Upper lobe of left lung (tissue), 6 donors: ENCODE measurements at regions not wholly inside any gene's neighbourhood (a gene's known extent, or its start where the extent isn't known, plus 50 kb on each side); places are given as distances from the start of the nearest gene placed in this dataset.

ENCODE experiments used
- ATAC-seq, 2 donors: fragments of 200-7000 bp; cut with Tn5 transposase; one replicate each; pipeline ENCODE4 v1.9.1; 2022; ENCODE audit warnings: mild to moderate bottlenecking in 2 of 2, moderate library complexity in 2 of 2; ENCODE audit not compliant: low FRiP score in 2 of 2
- DNase-seq, 2 donors: peaks; one replicate each; pipeline ENCODE4 v3.0.0-alpha.2; 2019 to 2020
- H3K27ac ChIP-seq, 4 donors: fragments of 200-600 bp; sonication (generic); one replicate each; pipeline ENCODE4 v1.5.1; 2016 to 2019
- H3K27me3 ChIP-seq, 4 donors: fragments of 200-600 bp; sonication (generic); one replicate each; pipeline ENCODE4 v1.5.1; 2017 to 2019
- H3K36me3 ChIP-seq, 4 donors: fragments of 200-600 bp; sonication (generic); one replicate each; pipeline ENCODE4 v1.5.1; 2016 to 2019
- H3K4me1 ChIP-seq, 4 donors: fragments of 200-600 bp; sonication (generic); one replicate each; pipeline ENCODE4 v1.5.1; 2018 to 2019
- H3K4me3 ChIP-seq, 4 donors: fragments of 200-600 bp; sonication (generic); one replicate each; pipeline ENCODE4 v1.5.1; 2017 to 2019; ENCODE audit warnings: mild to moderate bottlenecking in 2 of 4, moderate library complexity in 1 of 4
- H3K9me3 ChIP-seq, 4 donors: fragments of 200-600 bp; sonication (generic); one replicate each; pipeline ENCODE4 v1.5.1; 2018 to 2019
- EP300 ChIP-seq, 4 donors: sonication (generic); formaldehyde crosslinking; IDR thresholded peaks; one replicate each; pipeline ENCODE4 v1.5.1; 2017; ENCODE audit warnings: antibody characterized with exemption in 4 of 4, control low read depth in 2 of 4
- POLR2A ChIP-seq, 4 donors: fragments of 450-650 bp; IDR thresholded peaks; one replicate each; pipeline ENCODE4 v1.5.1; 2016 to 2017; ENCODE audit warnings: antibody characterized with exemption in 4 of 4, mild to moderate bottlenecking in 2 of 4
- POLR2AphosphoS5 ChIP-seq, 2 donors: sonication (generic); formaldehyde crosslinking; IDR thresholded peaks; one replicate each; pipeline ENCODE4 v1.5.1; 2017; ENCODE audit warnings: antibody characterized with exemption in 2 of 2
- WGBS, 2 donors: methylation state at CpG; one replicate each; pipeline ENCODE4 v1.1.5; 2017 to 2018; 5-methylcytosine and 5-hydroxymethylcytosine counted together
- TF ChIP-seq, protein P1 (sequence below), 6 experiments: fragments of 450-650 bp in 4 of 6; fragments of 200-600 bp in 2 of 6; sonication (generic) in 2 of 6; IDR thresholded peaks; one replicate each; pipeline ENCODE4 v1.5.1; 2016 to 2019; ENCODE audit warnings: antibody characterized with exemption in 6 of 6
- donor health status: DM: no; HTN: no; CAD: no; lungs with moderate emphysema.
- donor health status: DM: no; HTN: yes; CAD: no; lungs with severe emphysema.

- DNase-seq (no peak), ATAC-seq (no peak)
- TF ChIP-seq POLR2A (IDR thresholded peaks at IDR 0.05), result no peak
- TF ChIP-seq, protein P1, sequence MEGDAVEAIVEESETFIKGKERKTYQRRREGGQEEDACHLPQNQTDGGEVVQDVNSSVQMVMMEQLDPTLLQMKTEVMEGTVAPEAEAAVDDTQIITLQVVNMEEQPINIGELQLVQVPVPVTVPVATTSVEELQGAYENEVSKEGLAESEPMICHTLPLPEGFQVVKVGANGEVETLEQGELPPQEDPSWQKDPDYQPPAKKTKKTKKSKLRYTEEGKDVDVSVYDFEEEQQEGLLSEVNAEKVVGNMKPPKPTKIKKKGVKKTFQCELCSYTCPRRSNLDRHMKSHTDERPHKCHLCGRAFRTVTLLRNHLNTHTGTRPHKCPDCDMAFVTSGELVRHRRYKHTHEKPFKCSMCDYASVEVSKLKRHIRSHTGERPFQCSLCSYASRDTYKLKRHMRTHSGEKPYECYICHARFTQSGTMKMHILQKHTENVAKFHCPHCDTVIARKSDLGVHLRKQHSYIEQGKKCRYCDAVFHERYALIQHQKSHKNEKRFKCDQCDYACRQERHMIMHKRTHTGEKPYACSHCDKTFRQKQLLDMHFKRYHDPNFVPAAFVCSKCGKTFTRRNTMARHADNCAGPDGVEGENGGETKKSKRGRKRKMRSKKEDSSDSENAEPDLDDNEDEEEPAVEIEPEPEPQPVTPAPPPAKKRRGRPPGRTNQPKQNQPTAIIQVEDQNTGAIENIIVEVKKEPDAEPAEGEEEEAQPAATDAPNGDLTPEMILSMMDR (IDR thresholded peaks at IDR 0.05), result no peak
- no peak overlapping the region for H3K27ac ChIP-seq
- H3K9me3 ChIP-seq, result no peaks in the 10 kb centered on the region
- H3K4me3 ChIP-seq, result no peak overlapping the region
- no peaks in the 10 kb centered on the region for H3K4me1 ChIP-seq
- no peaks in the 10 kb centered on the region for H3K27me3 ChIP-seq
- 58 to 72% methylated on average over 1 of the region's 1 CpG for WGBS, 2 donors
- H3K36me3 ChIP-seq, result no peaks in the 10 kb centered on the region
These were observed 84.4 kb upstream of the DDHD1 start for GRCh38 chr14:53237488-53237887.

DNA sequence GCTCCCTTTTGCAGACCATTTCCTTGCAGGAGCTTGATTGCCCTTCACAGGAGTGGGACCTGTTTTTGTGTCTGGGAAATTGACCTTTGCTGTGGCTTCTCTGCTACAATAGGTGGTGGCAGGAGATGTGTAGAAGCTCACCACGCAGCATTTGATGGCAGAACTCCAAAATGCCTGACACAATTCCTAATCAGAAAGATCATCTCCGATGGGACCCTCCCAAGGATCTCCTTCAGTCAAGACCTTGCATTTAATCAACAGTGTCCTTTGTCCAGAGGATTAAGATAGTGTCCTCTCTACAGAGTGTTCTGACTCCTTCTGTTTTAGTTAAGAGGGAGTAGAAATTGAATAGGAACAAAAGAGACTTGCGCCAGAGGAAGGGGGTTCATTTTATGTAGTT is 83.6 kb upstream of the DDHD1 start:
- ATAC-seq, result no peak
- Histone ChIP-seq H3K4me3 (no peak overlapping the region), H3K9me3 (no peaks in the 10 kb centered on the region), H3K27me3 (no peaks in the 10 kb centered on the region), H3K27ac (no peak overlapping the region), H3K36me3 (no peaks in the 10 kb centered on the region), H3K4me1 (no peaks in the 10 kb centered on the region)
- WGBS, 2 donors, result 66 to 85% methylated on average over 3 of the region's 3 CpGs
- TF ChIP-seq, protein P1 (IDR thresholded peaks at IDR 0.05), result no peak
- TF ChIP-seq POLR2AphosphoS5 (IDR thresholded peaks at IDR 0.05) (no peak), POLR2A (IDR thresholded peaks at IDR 0.05) (no peak), EP300 (IDR thresholded peaks at IDR 0.05) (no peak)
- DNase-seq, result no peak

DNA sequence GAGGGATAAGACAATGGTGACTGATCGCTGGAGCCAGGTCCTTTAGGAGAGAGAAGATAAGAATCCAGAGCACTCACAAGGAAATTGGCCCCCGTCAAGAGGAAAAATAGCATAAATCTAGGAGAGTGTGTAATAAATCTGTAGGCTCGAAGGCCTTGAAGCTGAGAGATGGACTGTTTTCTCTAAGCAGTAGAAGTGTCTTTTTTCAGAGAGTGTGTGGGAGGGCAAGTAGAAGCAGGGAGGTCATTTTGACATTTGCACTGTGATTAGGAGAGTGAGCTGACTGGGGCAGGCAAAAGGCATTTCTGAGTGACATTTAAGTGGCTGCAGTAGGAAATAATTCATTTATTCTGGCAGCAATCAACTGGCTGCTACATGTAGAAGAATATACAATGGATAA is 78.0 kb upstream of the DDHD1 start:
- Histone ChIP-seq H3K36me3 (no peaks in the 10 kb centered on the region), H3K4me3 (no peak overlapping the region), H3K9me3 (no peaks in the 10 kb centered on the region), H3K27me3 (no peaks in the 10 kb centered on the region), H3K4me1 (no peaks in the 10 kb centered on the region), H3K27ac (no peak overlapping the region)
- DNase-seq, result no peak
- 59 to 71% methylated on average over 3 of the region's 3 CpGs for WGBS, 2 donors
- ATAC-seq, result no peak
- TF ChIP-seq EP300 (IDR thresholded peaks at IDR 0.05), result no peak

DNA sequence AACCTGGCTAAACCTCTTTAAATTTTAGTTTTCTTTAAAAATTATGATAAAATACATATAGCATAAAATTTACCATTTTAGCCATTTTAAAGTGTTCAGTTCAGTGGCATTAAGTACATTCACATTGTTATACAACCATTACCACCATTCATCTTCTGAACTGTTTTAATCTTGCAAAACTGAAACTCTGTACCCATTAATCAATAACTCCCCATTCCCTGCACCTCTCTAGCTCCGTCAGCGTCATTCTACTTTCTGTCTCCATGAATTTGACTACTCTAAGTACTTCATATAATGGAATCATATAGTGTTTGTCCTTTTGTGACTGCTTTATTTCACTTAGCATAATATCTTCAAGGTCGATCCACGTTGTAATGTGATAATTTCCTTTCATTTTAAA is 75.8 kb upstream of the DDHD1 start:
- WGBS, 2 donors, result 34 to 70% methylated on average over 4 of the region's 4 CpGs
- DNase-seq (no peak), ATAC-seq (no peak)
- no peaks in the 10 kb centered on the region for H3K36me3 ChIP-seq
- H3K9me3 ChIP-seq, result peaks cover 0 to 4% (median 0%) of the 10 kb centered on the region in 4 donors
- no peaks in the 10 kb centered on the region for H3K27me3 ChIP-seq
- no peaks in the 10 kb centered on the region for H3K4me1 ChIP-seq
- H3K27ac ChIP-seq, result no peak overlapping the region
- H3K4me3 ChIP-seq, result no peak overlapping the region
- TF ChIP-seq, protein P1 (IDR thresholded peaks at IDR 0.05), result no peak
- TF ChIP-seq POLR2A (IDR thresholded peaks at IDR 0.05), result no peak

DNA sequence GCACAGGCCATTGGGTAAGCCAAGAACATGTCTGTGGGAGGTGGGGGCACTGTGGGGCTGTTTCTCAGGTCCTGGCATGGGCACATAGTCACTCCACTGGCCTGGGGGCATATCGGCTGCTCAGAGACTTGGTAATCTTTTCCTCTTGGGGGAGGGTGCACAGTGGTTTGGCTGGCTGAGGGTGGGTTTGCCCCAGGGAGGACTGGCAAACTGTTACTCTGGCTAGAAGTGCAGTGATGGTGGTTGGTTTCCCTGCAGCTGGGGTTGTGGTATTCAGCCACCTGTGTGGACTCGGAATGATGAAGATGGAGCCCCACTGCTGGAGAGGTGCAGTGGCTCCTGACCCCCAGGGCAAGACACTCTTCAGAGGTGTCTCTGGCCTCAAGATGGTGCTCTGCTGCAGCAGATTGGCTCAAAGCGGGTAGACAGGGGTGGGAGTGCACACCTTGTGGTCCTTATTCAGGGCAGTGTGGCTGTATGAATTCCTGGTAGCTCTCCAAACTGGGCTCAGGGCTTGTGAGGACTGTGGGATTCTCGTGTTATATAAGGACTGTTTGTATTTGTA is 74.1 kb upstream of the DDHD1 start:
- 90% methylated on average over 2 to 4 of the region's 4 CpGs for WGBS, 2 donors
- ATAC-seq, result no peak

More for the DNA sequence above, 74.1 kb upstream of the DDHD1 start:
- TF ChIP-seq, protein P1 (IDR thresholded peaks at IDR 0.05), result no peak
- Histone ChIP-seq H3K36me3 (no peaks in the 10 kb centered on the region), H3K27ac (no peak overlapping the region), H3K4me1 (no peaks in the 10 kb centered on the region), H3K4me3 (no peak overlapping the region), H3K9me3 (peaks cover 0 to 4% (median 0%) of the 10 kb centered on the region in 4 donors), H3K27me3 (no peaks in the 10 kb centered on the region)
- DNase-seq, result no peak
